Chondrocyte (in vitro differentiated cells): ENCODE measurements at regions not wholly inside any gene's neighbourhood (a gene's known extent, or its start where the extent isn't known, plus 50 kb on each side); places are given as distances from the start of the nearest gene placed in this dataset.
A peak's percentile ranks its signal among the peaks of the same experiment; 100 is the strongest.

ENCODE experiments used
- DNase-seq: peaks from one replicate; pipeline ENCODE4 v3.0.0; 2021; ENCODE audit warnings: mixed read lengths, low spot score
- H3K27ac Mint-ChIP-seq: one replicate; pipeline ENCODE4 v1.8.0; 2021; ENCODE audit warnings: mild to moderate bottlenecking, moderate library complexity, mixed read lengths; ENCODE audit not compliant: unreplicated experiment
- H3K27me3 Mint-ChIP-seq: 2 replicates; pipeline ENCODE4 v1.8.0; 2021; ENCODE audit warnings: low read depth, mixed read lengths
- H3K36me3 Mint-ChIP-seq: 2 replicates; pipeline ENCODE4 v1.8.0; 2021; ENCODE audit warnings: low read depth, mixed read lengths
- H3K4me1 Mint-ChIP-seq: 2 replicates; pipeline ENCODE4 v1.8.0; 2021; ENCODE audit warnings: low read depth, mild to moderate bottlenecking, mixed read lengths
- H3K4me3 Mint-ChIP-seq: one replicate; pipeline ENCODE4 v1.8.0; 2021; ENCODE audit warnings: mild to moderate bottlenecking, moderate library complexity, mixed read lengths; ENCODE audit not compliant: unreplicated experiment
- H3K9me3 Mint-ChIP-seq: 2 replicates; pipeline ENCODE4 v1.8.0; 2021; ENCODE audit warnings: low read depth, mixed read lengths
- TF ChIP-seq, protein P1 (sequence below): fragments of 200-600 bp; sonication (generic); IDR thresholded peaks from 2 replicates; pipeline ENCODE4 v1.5.0; 2021; ENCODE audit warnings: antibody characterized with exemption, mild to moderate bottlenecking, moderate library complexity

DNA sequence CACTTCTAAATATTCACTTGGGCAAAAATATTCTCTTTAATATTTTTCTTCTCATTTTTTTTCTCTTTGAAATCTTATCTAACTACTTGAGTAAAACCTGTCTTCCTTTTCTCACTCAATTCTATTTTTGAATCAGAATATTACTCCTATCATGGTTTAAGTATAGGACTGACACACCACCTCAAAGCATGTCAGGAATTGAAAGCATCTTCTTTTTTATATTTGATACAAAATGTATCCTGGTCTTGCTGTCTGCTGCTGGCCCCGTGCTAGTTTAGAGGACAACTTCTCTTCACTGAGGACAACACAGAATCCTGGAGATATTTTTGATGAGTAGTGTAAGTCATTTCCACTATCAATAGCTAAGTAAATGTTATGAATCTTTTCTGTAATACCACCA is 383.6 kb downstream of the GADD45G start:
- Mint-ChIP-seq H3K4me1 (peaks cover 21% of the 10 kb centered on the region), H3K9me3 (peaks cover 5% of the 10 kb centered on the region), H3K27me3 (peaks cover 2% of the 10 kb centered on the region), H3K4me3 (no peak overlapping the region), H3K36me3 (no peaks in the 10 kb centered on the region), H3K27ac (peak overlapping the region; percentile 6)
- no peak for DNase-seq
- TF ChIP-seq, protein P1, sequence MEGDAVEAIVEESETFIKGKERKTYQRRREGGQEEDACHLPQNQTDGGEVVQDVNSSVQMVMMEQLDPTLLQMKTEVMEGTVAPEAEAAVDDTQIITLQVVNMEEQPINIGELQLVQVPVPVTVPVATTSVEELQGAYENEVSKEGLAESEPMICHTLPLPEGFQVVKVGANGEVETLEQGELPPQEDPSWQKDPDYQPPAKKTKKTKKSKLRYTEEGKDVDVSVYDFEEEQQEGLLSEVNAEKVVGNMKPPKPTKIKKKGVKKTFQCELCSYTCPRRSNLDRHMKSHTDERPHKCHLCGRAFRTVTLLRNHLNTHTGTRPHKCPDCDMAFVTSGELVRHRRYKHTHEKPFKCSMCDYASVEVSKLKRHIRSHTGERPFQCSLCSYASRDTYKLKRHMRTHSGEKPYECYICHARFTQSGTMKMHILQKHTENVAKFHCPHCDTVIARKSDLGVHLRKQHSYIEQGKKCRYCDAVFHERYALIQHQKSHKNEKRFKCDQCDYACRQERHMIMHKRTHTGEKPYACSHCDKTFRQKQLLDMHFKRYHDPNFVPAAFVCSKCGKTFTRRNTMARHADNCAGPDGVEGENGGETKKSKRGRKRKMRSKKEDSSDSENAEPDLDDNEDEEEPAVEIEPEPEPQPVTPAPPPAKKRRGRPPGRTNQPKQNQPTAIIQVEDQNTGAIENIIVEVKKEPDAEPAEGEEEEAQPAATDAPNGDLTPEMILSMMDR: no peak

DNA sequence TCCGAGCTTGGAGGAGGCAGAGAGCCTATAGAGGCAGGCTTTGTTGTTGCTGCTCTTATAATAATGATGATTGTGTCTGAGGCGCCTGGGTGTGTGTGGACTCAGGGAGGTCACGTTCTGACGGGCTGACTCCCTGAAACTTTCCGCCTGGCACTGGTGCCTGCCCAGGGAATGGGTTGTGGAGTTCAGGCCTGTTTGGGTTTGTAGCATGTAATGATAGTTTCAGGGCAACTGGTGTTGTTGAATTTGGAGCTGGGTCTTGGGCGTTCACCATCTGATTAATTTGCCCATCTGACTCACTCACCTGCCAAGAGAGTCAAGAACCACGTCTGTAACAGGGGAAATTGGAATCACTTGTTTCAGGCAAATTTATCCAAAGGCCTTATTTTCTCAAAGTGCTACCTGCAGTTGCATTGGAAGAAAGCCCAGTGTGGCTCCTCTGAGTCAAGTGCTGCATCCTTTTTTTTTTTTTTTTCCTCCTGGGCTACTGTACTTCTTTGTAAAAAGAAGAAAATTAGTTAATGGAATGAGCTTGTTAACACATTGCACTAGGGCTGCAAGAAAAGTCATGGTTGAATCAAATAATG is 386.5 kb downstream of the GADD45G start:
- Mint-ChIP-seq H3K36me3 (no peaks in the 10 kb centered on the region), H3K9me3 (no peaks in the 10 kb centered on the region)

DNA sequence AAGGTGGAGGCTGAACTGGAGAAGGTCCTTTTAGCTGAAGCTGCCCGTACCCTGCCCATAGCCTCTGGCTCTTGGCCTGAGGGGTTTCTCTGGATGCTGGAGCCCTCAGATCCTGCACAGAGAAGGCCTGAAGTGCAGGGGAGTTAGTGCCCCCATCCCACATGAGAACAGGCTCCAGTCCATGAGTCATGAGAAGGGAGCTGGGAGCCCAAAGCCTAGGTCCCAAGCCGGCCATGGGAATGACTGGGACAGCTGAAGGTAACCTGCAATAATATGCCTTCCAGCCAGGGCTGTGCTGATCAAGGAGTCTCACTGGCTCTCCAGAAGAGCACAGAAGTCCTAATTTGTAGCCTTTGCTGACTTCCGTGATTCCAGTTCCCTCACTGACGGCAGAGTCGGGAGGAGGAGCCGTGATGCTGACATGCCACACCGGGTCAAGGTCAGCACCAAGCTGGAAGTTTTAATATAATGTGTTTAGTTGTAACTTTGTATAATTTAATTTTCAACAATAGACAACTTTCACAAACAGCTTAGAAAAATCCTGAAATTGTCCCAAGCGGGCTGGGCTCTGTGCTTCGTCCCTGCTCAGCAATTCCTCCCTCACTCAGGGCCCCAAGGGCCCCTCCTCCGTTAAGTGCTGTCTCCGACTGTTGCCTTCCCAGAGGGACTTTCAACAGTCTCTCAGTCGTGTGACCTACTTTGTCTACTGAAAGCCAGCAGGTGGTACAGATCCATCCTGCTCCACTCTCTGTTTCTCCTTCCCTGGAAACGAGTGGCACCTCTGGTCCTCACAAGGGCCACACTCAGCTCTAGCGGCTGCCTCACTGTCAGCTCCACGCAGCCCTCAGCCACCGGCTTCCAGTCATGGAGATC is 387.8 kb downstream of the GADD45G start:
- Mint-ChIP-seq H3K27me3 (peaks cover 2% of the 10 kb centered on the region), H3K27ac (no peak overlapping the region), H3K4me3 (no peak overlapping the region), H3K4me1 (peaks cover 10% of the 10 kb centered on the region), H3K9me3 (no peaks in the 10 kb centered on the region), H3K36me3 (no peaks in the 10 kb centered on the region)
- no peak for DNase-seq
- TF ChIP-seq, protein P1: no peak

More for the DNA sequence above, 386.5 kb downstream of the GADD45G start:
- Mint-ChIP-seq H3K4me1 (peaks cover 10% of the 10 kb centered on the region), H3K4me3 (no peak overlapping the region), H3K27me3 (peaks cover 2% of the 10 kb centered on the region), H3K27ac (no peak overlapping the region)
- no peak for DNase-seq
- TF ChIP-seq, protein P1: no peak

DNA sequence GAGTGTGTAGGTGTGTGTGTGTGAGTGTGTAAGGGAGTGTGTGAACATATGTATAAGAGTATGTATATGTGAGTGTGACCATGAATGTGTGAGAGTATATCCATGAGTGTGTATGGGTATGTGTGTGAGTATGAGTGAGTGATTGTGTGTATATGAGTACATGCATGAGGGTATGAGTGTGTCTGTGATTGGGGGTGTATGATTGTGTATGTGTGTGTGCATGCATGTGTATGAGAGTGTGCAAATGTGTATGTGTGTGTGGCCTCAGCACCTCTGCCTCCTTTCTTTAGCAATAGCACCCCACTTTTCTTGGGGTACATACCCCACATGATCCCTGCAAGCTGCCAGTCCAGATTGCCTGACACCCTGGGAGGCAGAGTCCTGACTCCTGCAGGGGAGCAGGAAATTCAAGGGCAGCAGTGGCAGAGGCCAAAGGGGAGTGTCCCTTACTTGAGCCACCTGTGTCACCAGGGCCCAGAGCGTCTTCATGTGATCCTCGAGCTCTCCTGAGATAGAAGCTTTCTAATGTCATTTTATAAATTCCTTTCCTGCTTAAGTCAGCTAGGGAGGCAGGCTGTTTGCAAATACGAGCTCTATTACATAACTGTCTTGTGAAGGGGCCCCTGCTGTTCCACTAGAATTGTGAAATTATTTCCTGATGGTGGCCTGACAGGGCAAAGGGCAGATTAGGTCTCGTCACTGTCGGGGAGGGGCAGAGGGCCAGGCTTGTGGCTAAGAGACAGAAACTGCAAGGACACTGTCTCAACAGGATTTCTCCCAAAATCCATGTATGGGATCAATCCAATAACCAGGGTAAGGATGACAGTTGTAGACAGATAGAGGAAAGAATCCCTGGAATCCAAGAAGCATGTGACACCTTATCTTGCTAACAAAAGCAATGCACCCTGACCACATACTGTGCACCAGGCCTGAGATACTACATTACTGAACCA is 389.1 kb downstream of the GADD45G start:
- Mint-ChIP-seq H3K27me3 (peaks cover 2% of the 10 kb centered on the region), H3K4me3 (no peak overlapping the region), H3K36me3 (no peaks in the 10 kb centered on the region), H3K9me3 (no peaks in the 10 kb centered on the region), H3K4me1 (peaks cover 3% of the 10 kb centered on the region), H3K27ac (no peak overlapping the region)
- TF ChIP-seq, protein P1: no peak
- DNase-seq: no peak
